ENCODE measurements at regions not wholly inside any gene's neighbourhood (a gene's known extent, or its start where the extent isn't known, plus 50 kb on each side); places are given as distances from the start of the nearest gene placed in this dataset.

GRCh38 chr13:73261739-73262216 is 203.0 kb downstream of the KLF5 start:
- 80% methylated on average over 1 of the region's 4 CpGs; no CpG with 5 or more reads in 1 of the 2 experiments for WGBS, 2 experiments (ENCODE audit: extremely low coverage in 2 of 2, insufficient read length in 1 of 2)
- H3K23ac ChIP-seq (ENCODE audit: low read depth, low read length) = no peak overlapping the region
- H2AK9ac ChIP-seq (replicated peaks; ENCODE audit: low read depth, low read length, poor library complexity) = no peak overlapping the region
- no peaks in the 10 kb centered on the region for H3K36me3 ChIP-seq (ENCODE audit: control insufficient read depth, insufficient read depth, low read length)
- in situ Hi-C loops (cut with MboI; ENCODE audit: low sequenced_read_pairs) (no loop called here), dilution Hi-C loops (cut with HindIII; ENCODE audit: low sequenced_read_pairs, unreplicated experiment) (no loop called here), intact Hi-C loops (cut with micrococcal nuclease) (no loop called here)
- no peak overlapping the region for H3K27ac ChIP-seq (ENCODE audit: insufficient read depth, low read length)
- H3K4me2 ChIP-seq (ENCODE audit: low read depth, low read length) = no peak overlapping the region
- no peak overlapping the region for H3K14ac ChIP-seq (replicated peaks; ENCODE audit: low read depth, low read length)
- no peaks in the 10 kb centered on the region for H3K9me1 ChIP-seq (ENCODE audit: insufficient read depth, low read length)
- ATAC-seq (ENCODE audit: low read depth) (no peak), DNase-seq (no peak)
- H4K5ac ChIP-seq (ENCODE audit: low read depth, low read length) = no peak overlapping the region
- no peak overlapping the region for H3K9ac ChIP-seq (ENCODE audit: low read depth, low read length)
- TF ChIP-seq RCOR1 (IDR thresholded peaks at IDR 0.05; ENCODE audit: insufficient replicate concordance, low read length) (no peak), ELK1 (IDR thresholded peaks at IDR 0.05; ENCODE audit: borderline replicate concordance, low read depth, low read length) (no peak), CEBPB (IDR thresholded peaks at IDR 0.05; ENCODE audit: low read depth, low read length) (no peak), SMC3 (IDR thresholded peaks at IDR 0.05; ENCODE audit: low read depth, low read length) (no peak), BHLHE40 (IDR thresholded peaks at IDR 0.05; ENCODE audit: low read depth, low read length) (no peak), FOS (IDR thresholded peaks at IDR 0.05; ENCODE audit: low read depth, low read length) (no peak), MXI1 (IDR thresholded peaks at IDR 0.05; ENCODE audit: borderline replicate concordance, low read depth, low read length) (no peak), MAZ (IDR thresholded peaks at IDR 0.05; ENCODE audit: borderline replicate concordance, low read depth, low read length) (no peak), CHD1 (IDR thresholded peaks at IDR 0.05; ENCODE audit: low read depth, low read length) (no peak), RFX5 (IDR thresholded peaks at IDR 0.05; ENCODE audit: low read depth, low read length) (no peak)
- no peak overlapping the region for H4K91ac ChIP-seq (ENCODE audit: insufficient read depth, low read depth, low read length)
- no peak overlapping the region for H3K4me3 ChIP-seq (ENCODE audit: insufficient read depth, low read depth, low read length)
- no peaks in the 10 kb centered on the region for H3K9me3 ChIP-seq (ENCODE audit: control insufficient read depth, insufficient read depth, low read length)
- no peak overlapping the region for H2AFZ ChIP-seq (replicated peaks; ENCODE audit: low read length, poor library complexity)
- H4K8ac ChIP-seq (ENCODE audit: low read depth in 2 of 2, low read length in 2 of 2) = no peak overlapping the region
- no peaks in the 10 kb centered on the region for H3K79me1 ChIP-seq (ENCODE audit: low read depth in 1 of 2, low read length in 2 of 2)
- no peak overlapping the region for H2BK120ac ChIP-seq (ENCODE audit: low read depth, low read length)
- ChIA-PET POLR2A (ENCODE audit: unreplicated experiment) (no interaction called here), CTCF (no interaction called here)
- H4K20me1 ChIP-seq (ENCODE audit: insufficient read depth, low read length) = no peaks in the 10 kb centered on the region
- H3K27me3 ChIP-seq (ENCODE audit: control insufficient read depth, insufficient read depth, low read length) = 0 out of 2 replicates have a peak, but pooled peaks cover 2% of the 10 kb centered on the region
- no peak overlapping the region for H2BK5ac ChIP-seq (ENCODE audit: low read depth, low read length, poor library complexity, severe bottlenecking)
- H2BK20ac ChIP-seq (ENCODE audit: low read depth, low read length) = no peak overlapping the region
- no peak overlapping the region for H3K18ac ChIP-seq (ENCODE audit: low read depth, low read length)
- H3K56ac ChIP-seq (ENCODE audit: extremely low read depth, insufficient read depth, low read length) = no peak overlapping the region
- H3K4ac ChIP-seq (ENCODE audit: low read depth, low read length) = no peak overlapping the region
- H3K4me1 ChIP-seq (ENCODE audit: control insufficient read depth, insufficient read depth, low read length) = peaks cover 4% of the 10 kb centered on the region; the same call in 1 of the 2 replicates
- H2BK15ac ChIP-seq (ENCODE audit: low read depth, low read length) = no peak overlapping the region
- BruUV-seq (replicated peaks) = no TSS peak
- H2AK5ac ChIP-seq (ENCODE audit: low read depth, low read length) = no peak overlapping the region
